CD4-positive, alpha-beta T cell treated with Interleukin-6 at 100 ng/mL for 8 hours (primary cell): ENCODE measurements at regions not wholly inside any gene's neighbourhood (a gene's known extent, or its start where the extent isn't known, plus 50 kb on each side); places are given as distances from the start of the nearest gene placed in this dataset.

Experiments
- DNase-seq: peaks from one replicate; pipeline ENCODE4 v3.0.0-alpha.2; 2020; ENCODE audit warnings: mixed read lengths, low spot score

DNA sequence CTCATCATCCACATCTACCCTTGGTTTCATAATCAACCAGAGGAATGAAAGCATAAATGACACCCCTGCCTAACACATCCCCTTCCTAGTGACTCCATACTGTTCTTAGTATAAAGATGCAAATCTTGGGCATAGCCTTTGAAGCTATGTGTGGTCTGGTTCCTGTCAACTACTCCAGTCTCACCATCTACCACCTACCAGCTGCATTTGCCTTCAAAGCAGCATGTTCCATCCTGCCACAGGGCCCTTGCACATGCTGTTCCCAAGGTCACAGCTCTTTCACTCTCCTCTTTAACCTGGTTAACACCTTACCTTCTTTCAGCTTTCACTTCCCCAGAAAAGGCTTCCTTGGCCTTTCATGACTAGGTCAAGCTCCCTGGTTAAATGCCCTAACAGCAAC is 62.3 kb upstream of the ARHGEF3 start:
- DNase-seq, result no peak

- no peak for DNase-seq
Measured at GRCh38 chr3:56862352-56863062, 60.8 kb upstream of the ARHGEF3 start.

DNA sequence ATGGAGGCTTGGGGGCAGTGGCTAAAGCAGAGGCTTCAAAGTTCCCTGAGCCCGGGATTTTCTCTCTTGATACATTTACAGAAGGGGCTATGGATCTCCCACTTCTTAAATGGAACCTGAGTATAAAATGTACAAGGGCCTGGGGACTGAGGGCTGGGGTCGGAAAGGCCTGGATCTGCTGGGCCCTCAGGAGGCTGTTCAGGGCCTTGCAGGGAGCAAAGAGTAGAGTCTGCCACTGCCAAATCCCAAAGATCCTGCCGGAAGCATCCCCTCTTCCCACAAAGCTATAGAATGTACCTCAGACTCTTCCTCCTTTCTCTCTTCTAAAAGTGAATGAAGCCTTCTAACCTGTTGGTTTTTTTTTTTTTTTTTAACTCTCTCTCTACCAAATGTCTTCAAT is 59.8 kb upstream of the ARHGEF3 start:
- no peak for DNase-seq

GRCh38 chr3:56860939-56861338 is 59.2 kb upstream of the ARHGEF3 start:
- DNase-seq, result no peak

DNA sequence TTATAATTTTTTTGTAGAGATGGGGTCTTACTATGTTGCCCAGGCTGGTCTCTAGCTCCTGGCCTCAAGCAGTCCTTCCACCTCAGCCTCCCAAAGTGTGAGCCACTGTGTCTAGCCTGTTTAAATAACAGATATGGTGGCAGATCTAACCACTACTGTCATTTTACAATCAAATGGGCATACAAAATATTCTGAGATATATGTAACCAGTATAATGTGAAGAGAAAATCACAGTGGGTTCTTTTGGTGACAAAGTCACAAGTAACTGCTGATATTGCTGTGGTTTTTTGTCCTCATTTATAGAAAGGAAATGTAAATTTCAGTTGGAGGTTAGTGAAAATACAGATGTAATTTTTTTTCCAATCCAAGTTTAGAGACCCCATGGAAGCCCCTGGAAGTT is 58.6 kb upstream of the ARHGEF3 start:
- no peak for DNase-seq

DNA sequence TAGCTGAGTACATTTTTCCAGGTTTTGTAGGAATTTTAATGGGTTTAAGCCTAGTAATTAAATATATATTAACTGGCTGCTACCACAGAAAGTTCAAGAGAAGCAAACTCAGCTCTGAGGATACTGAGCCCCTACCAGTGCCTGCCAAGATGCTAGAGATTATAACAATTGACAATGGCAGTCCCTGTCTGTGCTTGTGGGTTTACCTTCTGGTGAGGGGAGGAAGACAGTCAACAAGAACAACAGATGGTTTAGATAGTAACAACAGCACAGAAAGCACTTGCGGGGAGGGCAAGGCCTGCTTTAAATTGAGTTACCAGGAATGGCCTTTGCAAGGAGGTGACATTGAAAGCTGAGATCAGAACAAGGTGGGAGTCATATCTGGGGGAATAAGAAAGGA is 56.6 kb upstream of the ARHGEF3 start:
- DNase-seq, result peak; percentile 33

- no peak for DNase-seq
Measured at GRCh38 chr3:56857178-56857577, 55.4 kb upstream of the ARHGEF3 start.

DNA sequence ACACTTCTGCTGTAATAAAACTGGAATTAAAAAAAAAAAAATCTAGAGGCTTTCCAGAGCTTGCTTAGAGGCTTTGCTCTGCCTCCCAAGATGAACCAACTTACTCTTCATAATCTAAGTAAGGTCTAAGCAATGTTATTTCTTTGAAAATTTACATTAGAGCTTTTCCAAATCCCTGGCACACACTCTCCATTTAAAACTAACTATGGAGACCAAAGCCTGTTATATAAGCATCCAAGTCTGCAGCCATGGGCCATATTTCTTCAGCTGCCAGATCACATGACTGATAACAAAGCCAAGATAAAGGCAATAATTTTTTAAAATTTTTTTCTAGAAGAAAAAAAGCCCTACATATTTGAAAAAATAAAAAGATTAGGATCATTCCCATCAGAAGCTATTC is 55.0 kb upstream of the ARHGEF3 start:
- DNase-seq, result no peak

DNA sequence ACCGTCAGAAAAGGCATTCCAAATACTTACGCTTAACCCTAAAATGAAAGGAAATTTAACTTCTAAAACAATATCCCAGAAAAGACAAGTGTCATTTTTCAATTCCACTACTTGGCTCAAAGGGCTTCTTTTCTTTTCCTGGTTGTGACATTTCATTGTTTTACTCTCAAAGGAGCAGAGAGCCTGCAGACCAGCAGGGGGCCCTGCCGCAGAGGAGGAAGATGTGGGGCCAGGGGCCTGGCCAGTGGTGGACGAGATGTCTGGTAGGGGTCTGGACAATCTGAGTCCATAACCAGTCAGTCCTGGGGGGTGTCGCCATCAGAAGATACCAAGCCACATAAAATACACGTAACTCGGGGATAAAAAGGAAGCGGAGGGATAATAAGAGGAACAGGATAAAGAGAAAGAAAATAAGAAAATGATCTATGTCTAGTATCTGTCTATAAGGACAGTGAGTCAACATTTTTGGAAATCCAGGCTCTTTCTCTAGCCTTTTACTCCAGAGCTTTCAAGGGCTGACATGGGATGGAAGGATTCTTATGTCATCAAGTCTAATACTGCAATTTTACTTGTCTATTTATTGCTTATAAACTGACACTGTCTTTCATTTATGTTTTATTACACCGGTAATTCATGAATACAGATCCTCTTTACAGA is 54.2 kb upstream of the ARHGEF3 start:
- no peak for DNase-seq

DNA sequence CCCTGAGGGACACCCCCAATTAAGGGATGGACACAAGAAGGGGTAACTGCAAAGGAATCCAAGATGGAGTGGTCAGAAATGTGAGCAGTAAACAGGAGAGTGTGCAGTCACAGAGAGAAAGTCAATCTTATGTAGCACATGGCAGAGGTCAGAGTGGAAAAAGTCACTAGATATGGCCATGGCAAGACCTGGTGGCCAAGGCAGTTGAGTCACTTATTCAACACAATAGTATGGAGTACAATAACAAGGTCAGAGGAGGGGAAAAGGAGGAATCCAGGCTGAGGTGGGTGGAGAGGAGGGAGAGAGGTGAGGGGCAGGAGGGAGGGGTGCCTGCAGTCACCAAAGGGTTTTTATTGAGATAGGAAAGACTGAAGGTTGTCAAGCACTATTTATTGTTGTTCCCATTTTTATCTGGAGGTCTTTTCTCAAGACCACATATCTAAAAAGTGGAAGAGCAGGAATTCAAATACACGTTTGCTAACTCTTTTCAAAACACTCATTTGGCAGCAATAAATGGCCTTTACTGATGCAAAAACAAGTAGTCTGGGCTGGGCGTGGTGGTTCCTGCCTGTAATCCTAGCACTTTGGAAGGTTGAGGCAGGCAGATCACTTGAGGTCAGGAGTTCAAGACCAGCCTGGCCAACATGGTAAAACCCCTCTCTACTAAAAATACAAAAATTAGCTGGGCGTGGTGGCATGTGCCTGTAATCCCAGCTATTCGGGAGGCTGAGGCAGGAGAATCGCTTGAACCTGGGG is 53.3 kb upstream of the ARHGEF3 start:
- DNase-seq, result no peak

- no peak for DNase-seq
Measured at GRCh38 chr3:56851966-56852884, 50.5 kb upstream of the ARHGEF3 start.
